ENCODE measurements at regions not wholly inside any gene's neighbourhood (a gene's known extent, or its start where the extent isn't known, plus 50 kb on each side); places are given as distances from the start of the nearest gene placed in this dataset.

- TF ChIP-seq, protein P1, sequence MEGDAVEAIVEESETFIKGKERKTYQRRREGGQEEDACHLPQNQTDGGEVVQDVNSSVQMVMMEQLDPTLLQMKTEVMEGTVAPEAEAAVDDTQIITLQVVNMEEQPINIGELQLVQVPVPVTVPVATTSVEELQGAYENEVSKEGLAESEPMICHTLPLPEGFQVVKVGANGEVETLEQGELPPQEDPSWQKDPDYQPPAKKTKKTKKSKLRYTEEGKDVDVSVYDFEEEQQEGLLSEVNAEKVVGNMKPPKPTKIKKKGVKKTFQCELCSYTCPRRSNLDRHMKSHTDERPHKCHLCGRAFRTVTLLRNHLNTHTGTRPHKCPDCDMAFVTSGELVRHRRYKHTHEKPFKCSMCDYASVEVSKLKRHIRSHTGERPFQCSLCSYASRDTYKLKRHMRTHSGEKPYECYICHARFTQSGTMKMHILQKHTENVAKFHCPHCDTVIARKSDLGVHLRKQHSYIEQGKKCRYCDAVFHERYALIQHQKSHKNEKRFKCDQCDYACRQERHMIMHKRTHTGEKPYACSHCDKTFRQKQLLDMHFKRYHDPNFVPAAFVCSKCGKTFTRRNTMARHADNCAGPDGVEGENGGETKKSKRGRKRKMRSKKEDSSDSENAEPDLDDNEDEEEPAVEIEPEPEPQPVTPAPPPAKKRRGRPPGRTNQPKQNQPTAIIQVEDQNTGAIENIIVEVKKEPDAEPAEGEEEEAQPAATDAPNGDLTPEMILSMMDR (IDR thresholded peaks at IDR 0.05; ENCODE audit: low read depth, low read length) = no peak
- no peak for TF ChIP-seq EZH2phosphoT487 (IDR thresholded peaks at IDR 0.05; ENCODE audit: low read depth)
Observed at GRCh38 chr2:18910843-18911242, 321.5 kb upstream of the NT5C1B start.
